HUES48 (cell line): ENCODE measurements at regions not wholly inside any gene's neighbourhood (a gene's known extent, or its start where the extent isn't known, plus 50 kb on each side); places are given as distances from the start of the nearest gene placed in this dataset.

Experiments
- H3K27ac ChIP-seq: one replicate; pipeline ENCODE4 v1.7.0; 2013; ENCODE audit warnings: low read depth, low read length, inconsistent platforms
- H3K27me3 ChIP-seq: 2 replicates; pipeline ENCODE4 v1.6.1; 2013; ENCODE audit warnings: mild to moderate bottlenecking, low read length; ENCODE audit not compliant: control insufficient read depth, insufficient read depth
- H3K36me3 ChIP-seq: 2 replicates; pipeline ENCODE4 v1.6.1; 2013; ENCODE audit warnings: low read length; ENCODE audit not compliant: control insufficient read depth, insufficient read depth
- H3K4me1 ChIP-seq: 2 replicates; pipeline ENCODE4 v1.6.1; 2013; ENCODE audit warnings: mild to moderate bottlenecking, low read length; ENCODE audit not compliant: control insufficient read depth, insufficient read depth
- H3K4me3 ChIP-seq: 2 replicates; pipeline ENCODE4 v1.5.1; 2013; ENCODE audit warnings: mild to moderate bottlenecking, low read depth, low read length
- H3K9ac ChIP-seq: 2 replicates; pipeline ENCODE4 v1.6.1; 2013; ENCODE audit warnings: mild to moderate bottlenecking, low read depth, low read length, moderate library complexity
- H3K9me3 ChIP-seq: 2 replicates; pipeline ENCODE4 v1.6.1; 2013; ENCODE audit warnings: low read length; ENCODE audit not compliant: control insufficient read depth, insufficient read depth

DNA sequence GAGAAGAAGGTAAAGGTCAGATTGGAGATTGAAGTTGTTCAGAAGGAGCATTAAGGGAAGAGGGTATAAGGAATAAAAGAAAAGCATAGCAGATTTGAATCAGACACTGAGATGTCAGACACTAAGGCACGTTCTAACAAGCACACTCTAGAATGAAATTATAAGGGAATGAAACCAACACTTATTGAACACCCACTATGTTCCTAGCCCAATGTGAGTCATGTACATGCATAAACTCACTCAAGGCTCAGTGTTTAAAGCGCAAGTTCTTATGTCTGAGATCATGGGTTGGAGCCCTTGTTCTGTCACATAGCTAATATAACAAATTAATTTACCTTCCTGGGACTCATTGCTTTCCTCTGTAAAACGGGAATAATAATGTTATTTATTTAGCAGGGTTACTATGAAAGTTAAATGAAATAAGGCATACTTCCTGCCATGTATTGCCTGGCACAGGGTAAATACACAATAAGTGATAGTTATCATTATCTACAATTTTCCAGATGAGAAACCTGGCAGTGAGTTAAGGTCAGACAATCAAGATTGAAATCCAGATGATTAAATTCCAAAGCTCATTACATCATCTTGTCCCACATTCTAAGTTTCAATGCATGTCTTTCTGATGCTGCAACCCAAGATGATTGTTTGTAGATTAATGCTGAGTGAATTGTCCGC, 68.3 kb upstream of the DACH1 start:
- no peaks in the 10 kb centered on the region for H3K9me3 ChIP-seq
- no peaks in the 10 kb centered on the region for H3K4me1 ChIP-seq
- no peak overlapping the region for H3K4me3 ChIP-seq
- H3K27ac ChIP-seq: no peak overlapping the region
- no peak overlapping the region for H3K9ac ChIP-seq
- no peaks in the 10 kb centered on the region for H3K36me3 ChIP-seq
- no peaks in the 10 kb centered on the region for H3K27me3 ChIP-seq

DNA sequence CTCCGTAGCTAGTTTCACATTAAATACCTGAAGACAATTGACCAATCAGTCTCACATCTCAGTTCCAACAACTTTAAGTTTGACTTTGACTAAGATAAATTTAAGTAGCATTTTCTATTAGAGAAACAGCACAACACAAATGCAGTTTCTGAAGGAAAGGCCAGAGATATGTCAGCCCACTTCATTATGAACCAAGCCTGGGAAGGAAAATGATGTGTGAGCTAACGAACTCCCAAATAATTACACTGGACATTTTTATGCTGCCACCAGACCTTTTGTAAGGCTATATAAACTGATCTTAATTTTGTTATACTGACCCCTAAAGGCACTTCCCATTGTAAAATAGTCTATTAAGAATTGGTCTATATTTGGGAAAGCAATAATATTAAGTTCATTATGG, 57.9 kb upstream of the DACH1 start:
- Histone ChIP-seq H3K4me3 (no peak overlapping the region), H3K4me1 (no peaks in the 10 kb centered on the region), H3K36me3 (no peaks in the 10 kb centered on the region), H3K9me3 (no peaks in the 10 kb centered on the region), H3K27ac (no peak overlapping the region), H3K27me3 (no peaks in the 10 kb centered on the region), H3K9ac (no peak overlapping the region)

DNA sequence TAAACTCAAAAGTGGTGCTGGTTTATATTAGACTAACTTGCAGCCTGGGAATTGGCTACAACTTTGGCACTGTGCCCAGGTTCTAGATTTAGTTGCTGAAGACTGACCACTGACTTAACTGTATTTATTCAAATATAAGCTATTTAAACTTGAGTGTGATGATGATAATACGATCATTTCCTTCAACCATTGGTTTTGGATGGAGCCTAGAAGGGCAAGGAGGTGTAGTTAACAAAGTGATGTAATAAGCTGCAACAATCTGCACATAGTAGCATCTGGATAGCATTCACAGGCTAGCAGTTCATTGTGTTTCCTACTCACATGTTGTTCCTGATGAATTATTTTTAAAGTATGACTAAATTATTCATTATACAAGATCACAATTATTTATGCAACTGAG, 55.2 kb upstream of the DACH1 start:
- no peaks in the 10 kb centered on the region for H3K4me1 ChIP-seq
- no peaks in the 10 kb centered on the region for H3K27me3 ChIP-seq
- no peak overlapping the region for H3K9ac ChIP-seq

More for the DNA sequence above, 55.2 kb upstream of the DACH1 start:
- H3K4me3 ChIP-seq: no peak overlapping the region
- no peaks in the 10 kb centered on the region for H3K9me3 ChIP-seq
- H3K27ac ChIP-seq: no peak overlapping the region
- H3K36me3 ChIP-seq: no peaks in the 10 kb centered on the region
